ENCODE measurements at regions not wholly inside any gene's neighbourhood (a gene's known extent, or its start where the extent isn't known, plus 50 kb on each side); places are given as distances from the start of the nearest gene placed in this dataset.
"Not testable (repeated sequence)": the region's sequence is repeated elsewhere in the genome, so short reads cannot be mapped to it uniquely, and the experiment has no call there.

DNA sequence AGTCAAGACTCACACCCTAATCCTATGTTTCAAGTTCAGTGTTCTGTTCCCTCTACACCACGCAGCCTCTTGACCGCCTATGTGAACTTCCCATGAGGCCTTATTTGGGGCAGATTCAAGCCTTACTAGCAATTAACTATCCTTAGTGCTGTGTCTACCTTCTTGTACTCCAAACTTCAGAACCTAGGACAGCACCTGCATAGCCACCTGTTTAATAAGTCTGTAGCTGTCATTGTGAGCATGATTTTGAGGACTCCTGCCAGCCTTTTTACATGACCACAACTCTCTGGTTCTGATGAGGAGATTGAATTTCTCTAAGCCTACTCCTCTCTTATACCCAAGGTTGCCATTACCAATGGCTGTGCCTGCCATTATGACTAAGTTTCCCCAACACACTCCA, 50.8 kb upstream of the PCSK1 start:
- FAIRE-seq: no peak

DNA sequence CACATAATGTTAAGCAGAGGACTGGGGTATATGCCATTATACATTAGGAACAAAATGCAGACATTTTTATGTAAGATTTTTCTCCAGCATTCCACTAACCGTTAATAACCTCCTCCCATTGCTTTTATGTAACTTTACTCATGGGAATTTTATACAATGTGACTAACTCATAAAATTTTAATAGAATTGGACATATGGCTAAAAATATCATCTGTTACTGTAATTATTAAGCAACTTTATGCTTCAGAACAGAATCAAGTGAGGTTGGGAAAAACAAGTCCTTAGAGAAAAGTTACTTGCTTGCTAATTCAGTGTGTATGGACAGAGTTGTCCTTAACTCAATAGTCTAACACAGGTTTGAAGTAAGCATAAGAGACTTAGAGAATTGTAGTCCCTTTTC, 54.8 kb upstream of the PCSK1 start:
- no peak for FAIRE-seq

DNA sequence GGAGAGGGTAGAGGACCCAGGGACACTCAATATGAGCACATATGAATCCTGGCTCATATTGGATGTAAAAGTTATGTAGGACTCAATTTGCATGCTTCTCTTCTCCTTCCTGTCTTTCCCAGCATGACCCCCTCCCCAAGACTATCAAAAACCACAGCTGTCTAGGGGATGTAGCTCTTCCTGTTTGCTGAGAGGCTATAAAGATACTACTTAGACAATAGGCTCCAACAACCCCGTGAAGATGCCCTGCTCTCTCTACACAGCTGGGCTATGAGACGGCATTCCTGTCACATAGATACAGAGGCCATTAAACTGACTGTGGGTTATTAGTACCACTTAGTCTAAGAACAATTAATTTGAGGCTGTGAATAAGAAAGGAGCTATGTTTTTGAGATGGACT, 56.5 kb upstream of the PCSK1 start:
- FAIRE-seq: no peak

DNA sequence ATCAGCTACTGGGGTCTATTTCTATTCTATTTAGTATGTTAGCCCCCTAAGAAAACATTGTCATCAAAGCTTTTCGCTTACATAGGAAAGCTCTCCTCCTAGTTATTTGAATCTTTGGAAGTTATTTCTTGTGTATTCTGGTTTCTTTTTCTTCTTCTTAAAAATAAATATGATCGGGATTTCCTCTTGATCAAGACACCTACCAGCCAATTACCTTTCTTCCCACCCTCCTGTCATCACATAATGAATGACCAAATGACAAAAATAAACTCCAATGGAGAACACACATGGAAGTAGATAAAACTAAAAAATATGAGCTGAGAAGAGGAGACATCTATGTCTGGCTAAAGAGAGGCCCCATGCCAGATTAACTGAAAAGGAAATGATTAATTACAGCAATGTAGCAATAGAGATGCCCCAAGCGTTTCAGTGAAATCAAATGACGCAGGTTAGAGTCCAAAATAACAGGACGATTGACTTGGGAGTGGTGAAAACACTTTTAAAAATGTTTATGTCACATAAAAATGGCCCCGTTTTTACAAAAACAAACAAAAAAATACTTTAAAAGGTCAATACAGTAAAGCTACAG, 59.5 kb upstream of the PCSK1 start:
- FAIRE-seq: no peak

DNA sequence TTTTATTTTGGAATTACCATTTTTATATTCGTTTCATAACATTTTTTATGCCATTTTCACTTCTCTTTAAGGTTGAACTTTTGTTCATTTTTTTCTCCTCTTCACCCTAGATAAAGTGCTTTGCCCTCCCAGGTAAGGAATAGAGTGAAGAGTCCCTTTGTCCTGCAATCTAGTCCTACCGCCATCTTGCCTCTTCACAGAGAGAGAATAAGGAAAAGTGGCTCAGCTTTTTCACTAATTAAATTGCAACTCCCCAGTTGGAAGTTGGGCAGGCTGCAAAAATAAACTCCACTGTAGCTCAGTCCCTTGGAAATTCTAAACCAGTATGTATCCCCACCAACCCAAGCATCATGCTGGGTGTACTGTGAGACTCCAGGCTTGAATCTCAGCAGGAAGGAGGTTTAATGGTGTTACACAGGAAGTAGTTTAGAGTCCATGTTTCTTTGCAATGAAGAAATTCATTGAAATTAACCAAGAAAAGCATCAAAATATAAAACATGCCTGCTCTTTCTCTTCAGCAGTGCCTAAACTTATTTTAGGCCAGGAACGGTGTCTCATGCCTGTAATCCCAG, 60.3 kb upstream of the PCSK1 start:
- no peak for FAIRE-seq

DNA sequence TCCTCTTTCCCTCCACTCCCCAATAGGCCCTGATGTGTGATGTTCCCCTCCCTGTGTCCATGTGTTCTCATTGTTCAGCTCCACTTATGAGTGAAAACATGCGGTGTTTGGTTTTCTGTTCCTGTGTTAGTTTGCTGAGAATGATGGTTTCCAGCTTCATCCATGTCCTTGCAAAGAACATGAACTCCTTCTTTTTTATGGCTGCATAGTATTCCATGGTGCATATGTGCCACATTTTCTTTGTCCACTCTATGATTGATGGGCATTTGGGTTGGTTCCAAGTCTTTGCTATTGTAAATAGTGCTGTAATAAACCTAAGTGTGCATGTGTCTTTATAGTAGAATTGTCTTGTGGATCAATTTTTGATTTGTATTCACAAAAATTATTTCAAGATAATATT, 62.4 kb upstream of the PCSK1 start:
- FAIRE-seq: not testable (repeated sequence)

DNA sequence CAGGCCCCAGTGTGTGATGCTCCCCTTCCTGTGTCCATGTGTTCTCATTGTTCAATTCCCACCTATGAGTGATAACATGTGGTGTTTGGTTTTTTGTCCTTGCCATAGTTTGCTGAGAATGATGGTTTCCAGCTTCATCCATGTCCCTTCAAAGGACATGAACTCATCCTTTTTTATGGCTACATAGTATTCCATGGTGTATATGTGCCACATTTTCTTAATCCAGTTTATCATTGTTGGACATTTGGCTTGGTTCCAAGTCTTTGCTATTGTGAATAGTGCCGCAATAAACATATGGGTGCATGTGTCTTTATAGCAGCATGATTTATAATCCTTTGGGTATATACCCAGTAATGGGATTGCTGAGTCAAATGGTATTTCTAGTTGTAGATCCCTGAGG, 64.0 kb upstream of the PCSK1 start:
- FAIRE-seq: not testable (repeated sequence)

DNA sequence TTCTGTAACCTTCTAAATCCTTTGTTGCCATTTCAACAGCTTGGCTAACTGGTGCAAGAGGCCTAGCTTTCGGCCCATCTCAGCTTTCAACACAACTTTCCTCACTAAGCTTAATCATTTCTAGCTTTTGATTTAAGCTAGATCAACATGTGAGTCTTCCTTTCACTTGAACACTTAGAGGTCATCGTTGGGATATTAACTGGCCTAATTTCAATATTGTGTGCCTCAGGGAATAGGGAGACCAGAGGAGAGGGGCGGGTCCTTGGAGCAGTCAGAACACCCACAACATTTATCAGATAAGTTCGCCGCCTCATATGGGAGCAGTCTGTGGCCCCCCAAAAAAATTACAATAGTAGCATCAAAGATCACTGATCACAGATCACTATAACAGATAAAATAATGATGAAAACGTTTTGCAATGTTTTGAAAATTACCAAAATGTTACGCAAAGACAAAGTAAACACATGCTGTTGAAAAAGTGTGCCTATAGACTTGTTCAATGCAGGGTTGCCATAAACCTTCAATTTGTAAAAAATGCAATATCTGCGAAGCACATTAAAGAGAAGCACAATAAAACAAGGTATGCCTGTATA, 66.8 kb upstream of the PCSK1 start:
- FAIRE-seq: no peak

DNA sequence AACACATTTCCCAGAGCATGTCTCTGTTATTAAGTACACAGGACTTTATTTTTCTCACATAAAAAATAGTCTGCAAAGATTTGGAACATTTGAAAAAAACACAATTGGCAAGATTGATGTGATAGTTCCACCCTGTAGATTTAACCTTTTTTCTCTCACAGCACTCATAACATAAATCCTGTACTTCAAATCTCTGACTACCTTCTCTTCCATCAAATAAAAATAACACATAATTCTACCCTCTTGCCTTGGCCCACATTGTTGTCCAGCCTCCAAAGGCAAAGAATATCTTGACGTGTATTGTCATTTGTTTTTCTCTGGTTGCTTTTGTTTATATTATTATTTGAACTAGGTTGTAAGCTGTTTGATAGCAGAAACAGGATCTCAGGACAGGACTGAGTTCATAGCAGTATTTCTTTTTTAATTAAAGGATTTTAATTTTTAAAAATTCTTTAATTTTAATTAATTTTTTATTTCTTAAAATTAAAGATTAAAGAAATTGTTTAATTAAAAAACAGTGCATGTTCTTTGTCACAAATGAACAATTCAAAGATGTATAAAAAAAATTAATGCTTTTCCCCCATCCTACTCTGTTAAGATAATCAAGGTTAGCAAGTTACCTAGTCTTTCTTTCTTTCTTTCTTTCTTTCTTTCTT, 69.1 kb upstream of the PCSK1 start:
- peak; percentile 43 for FAIRE-seq

DNA sequence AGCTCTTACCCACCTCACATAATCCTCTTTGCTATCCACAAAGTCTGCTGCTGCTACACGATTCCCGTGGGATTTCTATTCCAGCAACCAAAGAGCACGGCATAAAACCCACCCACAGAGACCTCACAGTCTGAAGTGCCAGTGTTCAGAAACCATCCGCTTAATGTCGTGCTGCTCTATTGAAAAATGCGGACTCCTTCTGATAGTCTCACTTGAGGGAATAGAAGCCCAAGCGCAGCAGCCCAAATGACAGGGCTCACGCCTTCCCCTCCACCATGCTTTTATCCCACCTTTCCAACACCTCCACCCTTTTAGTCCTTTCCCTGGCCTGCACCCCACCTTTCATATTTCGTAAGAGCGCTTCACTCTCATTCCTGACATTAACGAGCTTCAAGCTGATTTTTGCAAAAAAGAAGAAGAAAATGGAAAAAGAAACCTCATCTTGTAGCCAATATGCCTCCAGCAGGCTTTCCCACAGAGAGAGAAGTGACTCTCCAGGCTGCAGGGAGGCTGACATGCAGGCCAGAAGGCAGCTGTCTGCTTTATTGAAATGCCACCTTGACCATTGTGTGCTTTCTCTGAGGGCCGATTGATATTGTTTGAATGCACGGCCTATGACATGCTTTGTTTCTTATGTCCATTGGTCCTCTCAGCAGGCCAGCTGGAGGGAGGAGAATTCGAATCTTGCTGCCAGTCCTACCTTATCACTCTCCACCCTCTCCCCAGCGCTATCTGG, 70.6 kb upstream of the PCSK1 start:
- FAIRE-seq: no peak

DNA sequence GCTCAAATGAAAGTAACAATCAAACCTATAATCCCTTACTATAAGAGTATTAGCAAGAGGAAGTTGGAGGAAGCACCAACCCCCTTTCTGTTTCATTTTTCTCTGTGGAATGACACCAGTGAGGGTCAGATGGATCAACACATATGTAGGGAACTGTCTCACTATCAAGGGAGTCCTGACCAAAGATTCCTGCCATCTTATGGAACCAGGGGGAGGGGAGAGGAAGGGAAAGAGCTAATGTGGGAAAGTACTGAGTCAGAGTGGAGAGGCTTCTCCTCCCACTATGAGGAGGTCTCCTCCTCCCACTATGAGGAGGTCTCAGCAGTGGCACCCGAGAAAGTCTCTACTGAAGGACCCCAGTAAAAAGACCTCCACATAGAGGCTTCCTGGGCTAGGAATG, 73.3 kb upstream of the PCSK1 start:
- no peak for FAIRE-seq

DNA sequence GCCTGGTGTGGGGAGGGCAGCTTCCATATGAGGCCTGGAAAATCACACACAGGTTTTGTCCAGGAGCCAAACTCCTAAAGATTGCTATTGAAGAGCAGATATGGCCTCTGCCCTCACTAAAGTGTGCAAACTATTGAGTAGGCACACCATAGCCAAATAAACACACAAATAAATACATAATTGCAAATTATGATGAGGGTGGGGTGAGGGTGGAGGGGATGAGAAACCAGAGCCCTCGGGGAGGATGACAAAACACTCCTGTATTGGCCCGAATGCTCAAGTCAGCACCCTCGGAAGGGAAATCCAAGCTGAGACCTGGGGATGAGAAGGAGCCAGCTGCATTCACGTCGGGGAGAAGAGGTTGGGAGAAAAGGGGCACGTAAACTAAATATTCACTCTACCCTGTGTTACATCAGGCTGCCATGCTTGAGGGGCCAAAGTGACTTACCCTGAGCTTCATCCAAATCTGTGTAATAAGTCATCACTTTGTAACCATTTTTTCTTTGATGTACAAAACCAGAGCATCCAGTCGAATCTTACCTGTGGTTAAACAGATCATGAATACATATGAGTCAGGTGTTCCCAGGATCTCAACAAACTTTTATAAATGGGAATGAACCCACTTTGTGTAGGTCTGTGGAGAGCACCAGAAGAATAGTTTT, 73.9 kb upstream of the PCSK1 start:
- no peak for FAIRE-seq

DNA sequence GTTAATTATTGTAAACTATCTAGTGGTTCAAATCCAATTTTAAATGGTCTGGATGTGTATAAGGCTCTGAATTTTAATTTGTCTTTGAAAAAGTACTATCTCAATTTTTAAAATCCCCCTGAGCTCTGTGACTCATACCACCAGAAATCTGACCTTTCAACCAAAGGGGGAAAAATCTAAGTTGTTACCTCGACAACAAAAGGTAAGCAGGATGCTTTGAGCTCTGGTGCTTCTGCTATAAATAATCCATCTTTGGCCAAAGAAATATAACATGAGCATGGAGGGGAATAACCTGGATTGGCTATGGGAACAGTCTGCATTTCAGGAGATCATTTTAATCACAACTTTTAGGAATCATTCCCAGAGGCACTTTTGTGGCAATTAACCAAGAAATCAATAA, 76.3 kb upstream of the PCSK1 start:
- FAIRE-seq: no peak

DNA sequence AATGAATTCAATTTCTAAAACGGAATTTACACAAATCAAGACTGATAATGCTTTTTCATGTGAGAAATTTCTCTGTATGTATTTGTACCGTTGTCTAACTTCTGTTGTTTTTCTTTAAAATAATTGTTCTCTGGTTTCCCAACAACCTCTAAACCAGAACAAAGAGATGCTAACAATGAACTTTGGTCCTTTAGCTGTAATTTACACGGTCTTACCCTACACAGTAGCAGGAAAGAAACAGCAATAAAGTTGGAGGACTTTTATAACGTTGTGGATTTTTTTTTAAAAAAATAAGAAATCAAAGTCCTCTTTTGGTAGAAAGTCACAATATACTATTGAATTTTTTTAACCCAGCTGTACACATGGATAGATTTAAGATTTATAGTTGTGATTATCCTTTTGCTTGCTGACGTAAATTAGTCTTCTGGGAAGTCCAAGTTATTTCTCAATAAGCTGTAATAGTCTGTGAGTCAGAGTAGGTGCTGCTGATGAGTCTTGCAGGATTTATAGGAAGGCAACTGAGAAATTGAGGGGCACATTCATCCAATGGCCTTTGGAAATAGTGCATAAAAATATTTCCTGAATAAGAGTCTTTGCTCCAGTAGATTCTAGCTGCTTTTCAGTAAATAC, 76.8 kb upstream of the PCSK1 start:
- FAIRE-seq: no peak

DNA sequence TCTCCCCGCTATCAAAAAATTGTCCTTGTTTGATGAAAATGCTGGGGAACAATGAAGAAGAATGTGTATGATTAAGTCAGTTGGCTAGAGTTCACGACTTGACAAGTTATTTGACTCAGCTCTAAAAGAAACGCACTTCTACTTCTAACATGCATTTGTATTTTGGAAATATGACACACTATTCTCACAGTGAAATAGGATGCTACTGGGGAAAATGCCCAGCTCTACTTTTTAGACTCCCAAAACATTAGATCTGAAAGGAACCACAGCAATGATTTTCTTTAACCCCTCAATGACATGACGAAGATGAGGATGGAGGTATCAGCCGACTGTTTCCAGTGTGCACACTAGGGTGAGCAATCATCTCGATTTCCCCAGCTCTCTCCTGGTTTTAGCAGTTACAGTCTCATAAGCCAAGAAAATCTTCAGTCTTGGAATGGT, 83.6 kb upstream of the PCSK1 start:
- no peak for FAIRE-seq

DNA sequence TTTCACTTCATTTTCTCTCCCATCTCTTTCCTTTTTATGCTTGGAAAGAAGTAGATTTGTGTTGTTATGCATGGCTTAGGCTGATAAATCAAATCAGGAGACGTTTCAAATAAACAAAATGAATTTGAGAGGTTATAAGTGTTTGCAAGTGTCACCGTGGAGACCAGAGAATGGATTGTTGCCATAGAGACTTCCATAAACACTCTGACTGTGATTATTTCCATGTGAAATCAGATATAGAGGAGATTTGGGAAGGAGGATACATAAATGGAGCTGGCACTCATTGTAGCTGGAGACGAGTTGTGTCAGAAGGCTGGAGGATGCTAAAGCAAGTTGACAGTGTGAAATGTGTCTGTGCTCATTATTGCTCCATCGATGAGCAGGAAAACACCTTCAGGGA, 84.2 kb upstream of the PCSK1 start:
- no peak for FAIRE-seq

DNA sequence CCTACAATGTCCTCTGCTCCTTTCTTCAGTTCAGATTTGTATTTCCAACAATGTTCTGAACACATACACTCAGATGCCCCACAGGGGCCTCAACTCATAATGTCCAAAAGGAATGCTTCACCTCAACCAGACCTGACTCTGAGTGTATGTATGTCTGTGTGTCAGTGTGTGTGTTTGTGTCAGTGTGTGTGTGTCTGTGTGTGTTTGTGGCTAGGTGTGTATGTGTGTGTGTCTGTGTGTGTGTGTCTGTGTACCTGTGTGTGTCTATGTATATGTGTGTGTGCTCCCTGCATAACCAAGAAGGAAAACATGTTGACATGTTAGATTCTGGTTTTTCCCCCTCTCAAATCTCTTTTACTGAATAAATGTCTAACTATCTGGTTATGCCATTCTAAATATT, 87.3 kb upstream of the PCSK1 start:
- FAIRE-seq: no peak

DNA sequence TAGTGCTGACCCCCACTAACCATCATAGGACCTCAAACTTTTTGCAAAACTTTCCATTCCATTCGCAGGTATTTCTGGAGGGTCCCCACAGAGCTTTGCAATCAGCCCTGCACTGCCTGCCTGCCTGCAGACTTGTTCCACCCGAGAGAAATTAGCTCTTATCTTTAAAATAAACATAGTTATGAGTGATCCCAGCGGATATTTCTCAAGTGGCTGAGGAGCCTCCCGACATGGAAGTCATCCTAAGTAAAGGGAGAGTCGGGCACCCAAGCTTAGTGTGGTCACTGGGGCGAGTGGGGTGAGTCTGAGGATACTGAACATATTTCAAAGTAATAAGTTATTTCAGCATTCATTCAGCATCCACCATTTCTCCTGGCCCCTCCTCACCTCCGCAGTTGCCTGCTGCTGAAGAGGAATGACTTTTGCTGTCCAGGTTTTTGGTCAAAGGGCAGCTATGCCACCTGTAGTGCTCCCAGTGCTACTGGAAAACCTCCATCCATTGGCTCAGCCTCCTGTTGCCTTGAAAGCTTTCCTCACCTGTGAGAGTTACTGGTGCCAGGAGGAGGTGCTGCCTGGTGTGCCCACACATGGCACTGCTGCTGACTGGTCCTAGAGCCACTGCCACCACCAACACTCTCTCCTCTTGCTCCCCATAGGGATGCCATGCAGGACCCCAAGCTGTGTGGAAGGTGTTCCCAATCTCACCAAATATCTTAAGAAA, 89.7 kb upstream of the PCSK1 start:
- FAIRE-seq: no peak

DNA sequence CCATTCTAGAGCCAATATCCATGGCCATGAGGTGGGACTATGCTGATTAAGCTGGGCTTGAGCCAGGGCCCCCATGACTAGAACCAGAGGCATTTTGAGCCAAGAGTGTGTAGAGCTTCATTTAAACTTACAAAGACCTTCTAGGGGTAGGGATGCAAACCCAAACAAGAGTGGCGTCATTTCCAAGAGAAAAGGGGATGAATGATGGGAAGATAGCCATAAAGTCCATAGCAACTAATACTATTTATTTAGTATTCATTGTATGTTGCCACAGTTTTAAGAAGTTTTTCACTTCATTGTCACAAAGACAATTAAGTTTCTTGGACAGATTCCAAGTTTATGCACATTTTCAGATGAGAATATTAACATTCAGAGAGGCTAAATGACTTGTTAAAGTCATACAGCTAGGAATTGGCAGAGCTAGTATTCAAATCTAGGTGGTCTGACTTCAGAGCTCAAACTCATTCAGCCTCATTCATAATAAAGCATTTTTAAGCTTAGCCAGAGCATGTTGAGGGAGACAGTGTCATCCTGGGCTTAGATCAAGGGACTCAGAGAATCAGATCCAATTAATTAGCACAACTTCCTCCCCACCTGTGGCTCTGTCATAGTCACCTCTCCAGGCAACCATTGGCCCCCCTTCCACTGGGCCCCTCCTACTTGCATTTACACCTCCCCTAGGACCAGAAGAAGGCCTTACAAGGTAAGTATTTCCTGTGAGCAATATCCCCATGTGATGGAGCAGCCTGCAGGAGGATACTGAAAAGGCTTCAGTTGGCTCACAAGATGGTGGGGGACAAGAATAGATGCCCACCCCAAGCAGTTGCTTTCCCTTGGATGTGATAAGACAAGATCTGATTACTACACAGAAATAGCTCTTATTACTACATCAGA, 95.0 kb upstream of the PCSK1 start:
- no peak for FAIRE-seq

DNA sequence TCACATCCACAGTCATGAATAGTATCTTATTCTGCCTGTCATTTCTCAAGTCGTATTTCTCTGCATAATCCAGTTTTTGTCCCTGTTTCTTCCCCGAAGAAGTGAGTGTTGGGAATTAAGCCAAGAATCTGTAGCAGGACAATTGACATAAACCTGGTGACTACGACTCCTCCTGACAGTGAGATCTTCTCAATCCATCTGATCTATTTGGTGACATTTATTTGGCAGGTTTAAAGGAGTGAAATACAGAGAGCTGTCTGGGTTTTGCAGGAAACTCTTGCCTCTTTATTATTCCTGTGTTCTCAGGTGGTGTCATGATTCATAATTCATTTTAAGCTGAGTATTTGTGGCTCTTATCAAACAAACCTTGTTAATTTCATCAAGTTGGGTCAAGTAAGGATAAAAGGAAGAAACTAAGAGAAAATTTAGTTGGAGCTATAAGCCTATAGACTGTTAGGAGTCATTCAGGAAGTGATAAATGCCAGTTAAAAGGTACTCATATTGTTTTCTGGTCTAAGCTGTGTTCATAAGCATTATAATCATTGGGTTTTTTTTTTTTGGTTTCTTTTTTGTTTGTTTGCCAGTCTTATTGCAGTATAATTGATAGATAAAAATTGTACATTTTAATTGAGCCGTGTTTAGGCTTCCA, 95.9 kb upstream of the PCSK1 start:
- no peak for FAIRE-seq

Data from A204.1 (cell line).